A549 (cell line): ENCODE measurements at regions not wholly inside any gene's neighbourhood (a gene's known extent, or its start where the extent isn't known, plus 50 kb on each side); places are given as distances from the start of the nearest gene placed in this dataset.

Experiments used
- ATAC-seq, 2 experiments: fragments of 200-7000 bp in 1 of 2; fragments of >200 bp in 1 of 2; cut with Nextera tagmentation in 1 of 2; cut with Tn5 transposase in 1 of 2; 3 replicates each; pipeline versions ENCODE4 v1.8.0 to v1.9.1; 2018 to 2020; ENCODE audit warnings: mild to moderate bottlenecking in 1 of 2, moderate library complexity in 1 of 2
- CTCF ChIA-PET: fragments of 300-600 bp; sonication (Branson Sonifier 250); formaldehyde crosslinking; extraction: SDS; loops from one replicate; lab custom pipeline; 2021; ENCODE audit warnings: antibody characterized with exemption, inconsistent platforms; lab: Yijun Ruan, JAX
- POLR2A ChIA-PET: fragments of 350-600 bp; formaldehyde crosslinking; extraction: SDS; loops from one replicate; lab custom pipeline; 2021; ENCODE audit warnings: antibody characterized with exemption, inconsistent platforms; lab: Yijun Ruan, JAX
- DNase-seq, 2 experiments: peaks; one replicate each; pipeline versions ENCODE4 v3.0.0 to v3.0.0-alpha.2; 2011 to 2016; ENCODE audit warnings: low read depth in 1 of 2, low spot score in 1 of 2
- FAIRE-seq: peaks from 2 replicates; lab custom pipeline; 2011; peaks lifted over from hg19 to GRCh38; lab: Jason Lieb, UNC
- H3K27ac ChIP-seq, 2 experiments: fragments of >200 bp; sonication (Bioruptor Twin); formaldehyde crosslinking; 3 replicates each; pipeline ENCODE4 v1.5.1; 2016 to 2017
- H3K4me1 ChIP-seq: fragments of >200 bp; sonication (Bioruptor Twin); formaldehyde crosslinking; 3 replicates; pipeline ENCODE4 v1.6.1; 2016
- H3K4me2 ChIP-seq: fragments of >200 bp; sonication (Bioruptor Twin); formaldehyde crosslinking; 3 replicates; pipeline ENCODE4 v1.6.1; 2016
- H3K4me3 ChIP-seq: fragments of >200 bp; sonication (Bioruptor Twin); formaldehyde crosslinking; 3 replicates; pipeline ENCODE4 v1.5.1; 2016
- H3K9me3 ChIP-seq: fragments of >200 bp; sonication (Bioruptor Twin); formaldehyde crosslinking; 3 replicates; pipeline ENCODE4 v1.6.1; 2016
- BHLHE40 ChIP-seq: IDR thresholded peaks from 2 replicates; pipeline ENCODE4 v1.6.1; 2012; ENCODE audit warnings: low read depth, low read length, inconsistent platforms
- CBX2 ChIP-seq: fragments of 200-600 bp; sonication (generic); IDR thresholded peaks from 2 replicates; pipeline ENCODE4 v1.6.1; 2016; ENCODE audit warnings: low read depth, mild to moderate bottlenecking, borderline replicate concordance
- CBX8 ChIP-seq: fragments of 200-600 bp; sonication (generic); IDR thresholded peaks from 2 replicates; pipeline ENCODE4 v1.6.1; 2016
- CHD2 ChIP-seq: fragments of 150-350 bp; IDR thresholded peaks from 2 replicates; pipeline ENCODE4 v1.6.1; 2014; ENCODE audit warnings: low read length; ENCODE audit not compliant: partially characterized antibody
- E2F6 ChIP-seq: IDR thresholded peaks from 2 replicates; pipeline ENCODE4 v1.6.1; 2012; ENCODE audit warnings: low read depth, borderline replicate concordance
- EP300 ChIP-seq, 2 experiments: fragments of >200 bp; sonication (Bioruptor Twin); formaldehyde crosslinking; IDR thresholded peaks; 2 replicates in 1 of 2; 3 replicates in 1 of 2; pipeline ENCODE4 v1.6.1; 2016 to 2017
- ESRRA ChIP-seq: fragments of 150-350 bp; IDR thresholded peaks from 2 replicates; pipeline ENCODE4 v1.6.1; 2014; ENCODE audit warnings: mild to moderate bottlenecking, low read length, borderline replicate concordance
- FOXS1 ChIP-seq: fragments of 250-450 bp; sonication (Bioruptor Pico); IDR thresholded peaks from 2 replicates; pipeline ENCODE4 v1.5.0; 2020; ENCODE audit warnings: mild to moderate bottlenecking, moderate library complexity
- HEYL ChIP-seq: fragments of 250-450 bp; sonication (Bioruptor Pico); IDR thresholded peaks from 2 replicates; pipeline ENCODE4 v1.8.0; 2021; ENCODE audit warnings: mild to moderate bottlenecking, moderate library complexity
- HOXA7 ChIP-seq: fragments of 250-450 bp; sonication (Bioruptor Pico); IDR thresholded peaks from 2 replicates; pipeline ENCODE4 v1.5.0; 2020; ENCODE audit warnings: mild to moderate bottlenecking, moderate library complexity
- HOXB13 ChIP-seq: fragments of 250-450 bp; sonication (Bioruptor Pico); IDR thresholded peaks from 2 replicates; pipeline ENCODE4 v1.5.0; 2020; ENCODE audit warnings: low read depth, mild to moderate bottlenecking, moderate library complexity
- HOXB5 ChIP-seq: fragments of 250-450 bp; sonication (Bioruptor Pico); IDR thresholded peaks from 2 replicates; pipeline ENCODE4 v1.5.0; 2020; ENCODE audit warnings: mild to moderate bottlenecking, moderate library complexity
- JUNB ChIP-seq: fragments of >200 bp; sonication (Bioruptor Twin); formaldehyde crosslinking; IDR thresholded peaks from 2 replicates; pipeline ENCODE4 v1.6.1; 2016
- KDM1A ChIP-seq: fragments of 200-600 bp; sonication (generic); IDR thresholded peaks from 2 replicates; pipeline ENCODE4 v1.6.1; 2016; ENCODE audit warnings: low read depth, mild to moderate bottlenecking
- MAX ChIP-seq: IDR thresholded peaks from 2 replicates; pipeline ENCODE4 v1.6.1; 2012
- MAZ ChIP-seq: fragments of 150-350 bp; IDR thresholded peaks from 2 replicates; pipeline ENCODE4 v1.6.1; 2014; ENCODE audit warnings: antibody characterized with exemption, low read depth, low read length, borderline replicate concordance
- NFE2L2 ChIP-seq: fragments of 150-350 bp; conservative IDR thresholded peaks from 2 replicates; pipeline ENCODE4 v1.6.1; 2014; ENCODE audit warnings: low read length
- NPAS2 ChIP-seq: fragments of 250-450 bp; sonication (Bioruptor Pico); IDR thresholded peaks from 2 replicates; pipeline ENCODE4 v1.8.0; 2022; ENCODE audit warnings: mild to moderate bottlenecking, moderate library complexity, borderline replicate concordance
- POLR2AphosphoS2 ChIP-seq: conservative IDR thresholded peaks from 2 replicates; pipeline ENCODE4 v1.6.1; 2012; ENCODE audit warnings: low read length, improper control_type of control experiment, inconsistent platforms
- RAD21 ChIP-seq, 2 experiments: fragments of >200 bp in 1 of 2; sonication (Bioruptor Twin) in 1 of 2; formaldehyde crosslinking in 1 of 2; IDR thresholded peaks in 1 of 2; conservative IDR thresholded peaks in 1 of 2; 2 replicates in 1 of 2; 3 replicates in 1 of 2; pipeline ENCODE4 v1.6.1; 2012 to 2018; ENCODE audit warnings: inconsistent platforms in 1 of 2
- RARB ChIP-seq: fragments of 250-450 bp; sonication (Bioruptor Pico); IDR thresholded peaks from 2 replicates; pipeline ENCODE4 v1.8.0; 2021; ENCODE audit warnings: mild to moderate bottlenecking, moderate library complexity
- RFX5 ChIP-seq: fragments of 450-650 bp; IDR thresholded peaks from 2 replicates; pipeline ENCODE4 v1.7.1; 2014; ENCODE audit warnings: antibody characterized with exemption, mild to moderate bottlenecking, moderate library complexity
- ZC3H11A ChIP-seq: fragments of 450-650 bp; IDR thresholded peaks from 2 replicates; pipeline ENCODE4 v1.6.1; 2014; ENCODE audit warnings: antibody characterized with exemption, mild to moderate bottlenecking
- ZFP36 ChIP-seq: fragments of 450-650 bp; IDR thresholded peaks from 2 replicates; pipeline ENCODE4 v1.6.1; 2014; ENCODE audit warnings: borderline replicate concordance; ENCODE audit not compliant: partially characterized antibody
- WGBS: methylation state at CpG from one replicate; pipeline ENCODE4 v1.1.6; 2017; ENCODE audit errors: missing lambda C conversion rate; 5-methylcytosine and 5-hydroxymethylcytosine counted together
- TF ChIP-seq, protein P1 (sequence below): fragments of 250-450 bp; sonication (Bioruptor Pico); IDR thresholded peaks from 2 replicates; pipeline ENCODE4 v1.5.0; 2020; ENCODE audit warnings: low read depth, mild to moderate bottlenecking, moderate library complexity
- TF ChIP-seq, protein P2 (sequence below): fragments of >200 bp; sonication (Bioruptor Twin); formaldehyde crosslinking; IDR thresholded peaks from 3 replicates; pipeline ENCODE4 v1.6.1; 2016

DNA sequence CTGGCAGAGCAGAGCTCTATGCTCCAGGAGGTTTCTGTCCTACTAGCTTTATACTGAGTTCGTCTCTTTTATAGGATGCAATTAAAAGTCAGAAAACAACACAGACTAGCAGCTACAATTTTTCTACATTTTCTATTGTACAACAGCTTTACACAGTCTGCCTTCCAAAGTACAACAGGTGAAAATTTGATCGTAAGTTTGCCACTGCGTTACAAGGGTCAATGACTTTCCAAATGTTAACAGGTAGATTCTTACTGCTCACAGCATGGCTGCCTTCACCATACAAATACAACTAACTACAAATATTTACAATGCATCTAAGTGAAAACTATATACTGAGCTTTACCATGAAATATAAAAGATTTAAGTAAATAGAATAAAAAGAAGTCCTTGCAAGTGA lies 268.6 kb upstream of the SLCO3A1 start:
- POLR2A ChIA-PET = no interaction called here
- TF ChIP-seq CBX8 (no peak), HOXB5 (no peak)
- TF ChIP-seq, all 56 proteins: peak for 0
- H3K4me3 ChIP-seq = no peak overlapping the region
- CTCF ChIA-PET = interaction anchor here (1.4 kb wide), 1 partner anchor 8 kb away, joined by 3 read pairs; no protein-coding TSS in a partner anchor
- FAIRE-seq (no peak), DNase-seq (no peak), ATAC-seq (no peak)
- no peaks in the 10 kb centered on the region for H3K4me1 ChIP-seq
- no peak overlapping the region for H3K4me2 ChIP-seq
- H3K9me3 ChIP-seq = no peaks in the 10 kb centered on the region
- no peak overlapping the region for H3K27ac ChIP-seq
- 50% methylated on average over 3 of the region's 3 CpGs for WGBS

DNA sequence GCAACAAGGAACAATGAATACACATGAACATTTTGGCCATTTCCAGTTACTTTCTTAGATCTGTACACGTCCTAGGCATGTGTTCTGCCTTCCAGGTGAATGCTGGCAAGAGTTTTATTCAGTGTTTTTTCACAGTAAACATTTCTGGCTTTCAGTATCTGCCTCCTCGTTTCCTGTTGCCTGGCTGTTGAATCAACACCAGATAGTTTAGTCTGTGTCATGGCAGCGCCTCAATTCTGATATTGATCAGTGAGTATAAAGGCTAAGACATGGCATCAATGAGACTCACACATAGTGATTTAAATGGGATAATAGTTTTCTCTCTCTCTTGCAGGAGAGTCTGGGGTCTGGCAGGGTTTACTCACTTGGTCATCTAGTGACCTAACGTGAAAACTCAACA lies 266.9 kb upstream of the SLCO3A1 start:
- Histone ChIP-seq H3K27ac (no peak overlapping the region), H3K9me3 (no peaks in the 10 kb centered on the region), H3K4me2 (no peak overlapping the region), H3K4me1 (no peaks in the 10 kb centered on the region), H3K4me3 (no peak overlapping the region)
- TF ChIP-seq JUNB = no peak
- TF ChIP-seq CHD2 = no peak
- TF ChIP-seq NPAS2 (CRISPR knock-in tag) = no peak
- TF ChIP-seq POLR2AphosphoS2 = no peak
- TF ChIP-seq HEYL (CRISPR knock-in tag) = no peak
- TF ChIP-seq MAZ = no peak
- no peak for TF ChIP-seq HOXB13 (CRISPR knock-in tag)
- TF ChIP-seq ESRRA = no peak
- DNase-seq = no peak
- no peak for ATAC-seq
- 8% methylated on average over 4 of the region's 4 CpGs for WGBS
- POLR2A ChIA-PET = no interaction called here
- FAIRE-seq = no peak
- CTCF ChIA-PET = interaction anchor here (1.2 kb wide), 1 partner anchor 25 kb away, joined by 3 read pairs; no protein-coding TSS in a partner anchor

- ATAC-seq (peak in 1 of 2 experiments; percentile 54; a peak in 1 of 6 replicates), FAIRE-seq (no peak), DNase-seq (no peak)
- peak in 1 of 2 experiments; percentile 20; a peak in 1 of 5 replicates for TF ChIP-seq RAD21 (conservative IDR thresholded peaks at IDR 0.05 in 1 of 2, IDR thresholded peaks at IDR 0.05 in 1 of 2)
- no peak for TF ChIP-seq CBX2
- TF ChIP-seq, protein P1, sequence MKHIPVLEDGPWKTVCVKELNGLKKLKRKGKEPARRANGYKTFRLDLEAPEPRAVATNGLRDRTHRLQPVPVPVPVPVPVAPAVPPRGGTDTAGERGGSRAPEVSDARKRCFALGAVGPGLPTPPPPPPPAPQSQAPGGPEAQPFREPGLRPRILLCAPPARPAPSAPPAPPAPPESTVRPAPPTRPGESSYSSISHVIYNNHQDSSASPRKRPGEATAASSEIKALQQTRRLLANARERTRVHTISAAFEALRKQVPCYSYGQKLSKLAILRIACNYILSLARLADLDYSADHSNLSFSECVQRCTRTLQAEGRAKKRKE = no peak
- POLR2A ChIA-PET = no interaction called here
- Histone ChIP-seq H3K4me2 (no peak overlapping the region), H3K4me1 (no peaks in the 10 kb centered on the region), H3K4me3 (no peak overlapping the region), H3K9me3 (no peaks in the 10 kb centered on the region), H3K27ac (no peak overlapping the region)
- CTCF ChIA-PET = no interaction called here
- WGBS = 44% methylated on average over 3 of the region's 3 CpGs
These were observed 264.1 kb upstream of the SLCO3A1 start for GRCh38 chr15:91589360-91589759.

- no peaks in the 10 kb centered on the region for H3K9me3 ChIP-seq
- FAIRE-seq (peak; percentile 72), DNase-seq (no peak)
- POLR2A ChIA-PET = no interaction called here
- WGBS = 3% methylated on average over 2 of the region's 2 CpGs
- no peak overlapping the region for H3K27ac ChIP-seq
- TF ChIP-seq NPAS2 (CRISPR knock-in tag) (no peak), CBX2 (no peak), ZFP36 (no peak), KDM1A (no peak), HOXB5 (no peak), BHLHE40 (no peak), RFX5 (no peak), FOXS1 (CRISPR knock-in tag) (no peak), EP300 (IDR thresholded peaks at IDR 0.05) (no peak), ZC3H11A (no peak), NFE2L2 (no peak), RARB (CRISPR knock-in tag) (no peak), HOXA7 (CRISPR knock-in tag) (no peak), RAD21 (conservative IDR thresholded peaks at IDR 0.05 in 1 of 2, IDR thresholded peaks at IDR 0.05 in 1 of 2) (no peak), POLR2AphosphoS2 (no peak), MAX (no peak), E2F6 (no peak), HOXB13 (CRISPR knock-in tag) (no peak)
- TF ChIP-seq, protein P2, sequence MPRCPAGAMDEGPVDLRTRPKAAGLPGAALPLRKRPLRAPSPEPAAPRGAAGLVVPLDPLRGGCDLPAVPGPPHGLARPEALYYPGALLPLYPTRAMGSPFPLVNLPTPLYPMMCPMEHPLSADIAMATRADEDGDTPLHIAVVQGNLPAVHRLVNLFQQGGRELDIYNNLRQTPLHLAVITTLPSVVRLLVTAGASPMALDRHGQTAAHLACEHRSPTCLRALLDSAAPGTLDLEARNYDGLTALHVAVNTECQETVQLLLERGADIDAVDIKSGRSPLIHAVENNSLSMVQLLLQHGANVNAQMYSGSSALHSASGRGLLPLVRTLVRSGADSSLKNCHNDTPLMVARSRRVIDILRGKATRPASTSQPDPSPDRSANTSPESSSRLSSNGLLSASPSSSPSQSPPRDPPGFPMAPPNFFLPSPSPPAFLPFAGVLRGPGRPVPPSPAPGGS = no peak
- TF ChIP-seq, all 56 proteins: peak for 0
- Histone ChIP-seq H3K4me2 (no peak overlapping the region), H3K4me3 (no peak overlapping the region), H3K4me1 (no peaks in the 10 kb centered on the region)
- CTCF ChIA-PET = interaction anchor here (1.1 kb wide), 1 partner anchor 8 kb away, joined by 3 read pairs; no protein-coding TSS in a partner anchor
- no peak for ATAC-seq
These were observed 260.9 kb upstream of the SLCO3A1 start for GRCh38 chr15:91592567-91592966.
